ENCODE measurements at regions not wholly inside any gene's neighbourhood (a gene's known extent, or its start where the extent isn't known, plus 50 kb on each side); places are given as distances from the start of the nearest gene placed in this dataset.

DNA sequence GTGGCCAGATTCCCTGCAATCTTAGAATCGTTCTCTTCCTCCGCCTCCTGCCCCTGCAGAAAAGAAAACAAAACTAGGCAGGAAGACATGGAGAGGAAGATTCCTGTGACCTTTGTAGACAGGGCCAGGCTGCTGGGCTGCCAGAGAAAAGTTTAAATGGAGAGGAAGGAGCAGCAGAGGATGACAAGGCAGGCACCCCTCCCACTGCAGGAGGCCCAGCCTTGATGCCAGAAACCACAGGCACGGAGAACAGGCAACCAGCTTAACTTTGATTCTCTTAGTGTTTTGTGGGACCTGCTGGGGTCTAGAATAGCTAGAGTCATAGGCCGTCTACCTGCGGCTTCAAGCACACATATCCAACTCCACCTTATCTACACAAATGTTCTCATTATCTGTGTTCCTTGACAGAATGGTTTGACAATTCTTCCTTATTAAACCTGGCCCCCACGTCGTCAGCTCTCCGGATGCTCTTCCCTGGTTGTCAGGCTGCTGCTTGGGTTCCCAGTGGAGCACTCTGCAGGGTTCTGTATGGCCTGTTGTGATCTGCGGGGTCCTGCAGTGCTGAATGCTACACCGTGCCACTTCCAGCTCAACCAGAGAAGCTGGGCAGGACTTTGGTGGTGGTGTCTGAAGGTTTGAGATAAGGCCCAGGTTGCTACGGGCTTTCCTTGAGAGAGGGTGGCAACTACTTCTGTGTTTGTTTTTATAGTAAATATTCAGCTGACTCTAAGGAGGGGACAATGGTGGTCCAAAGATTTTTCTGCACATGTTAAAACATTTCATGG, 609.5 kb downstream of the AACS start:
- DNase-seq (ENCODE audit: low read depth, low spot score): peak; percentile 11

DNA sequence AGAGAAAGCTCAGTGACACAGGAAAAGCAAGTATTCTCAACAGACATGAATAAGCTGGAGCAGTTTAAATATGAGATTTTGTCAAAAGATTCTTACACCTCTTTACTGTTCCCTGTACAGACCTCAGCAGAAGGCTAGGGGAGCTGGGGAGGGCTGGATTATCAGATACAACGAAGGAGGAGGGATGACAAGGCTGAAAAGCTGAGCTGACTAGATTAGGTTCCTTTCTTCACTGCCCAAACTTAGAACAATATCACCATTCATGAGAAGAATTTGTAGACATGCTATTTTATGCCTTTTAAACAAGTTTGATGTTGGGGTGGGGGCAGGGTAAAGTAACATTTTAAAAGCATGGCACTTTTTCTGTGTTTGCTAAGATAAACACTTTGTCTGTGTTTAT, 611.1 kb downstream of the AACS start:
- DNase-seq (ENCODE audit: low read depth, low spot score): no peak

DNA sequence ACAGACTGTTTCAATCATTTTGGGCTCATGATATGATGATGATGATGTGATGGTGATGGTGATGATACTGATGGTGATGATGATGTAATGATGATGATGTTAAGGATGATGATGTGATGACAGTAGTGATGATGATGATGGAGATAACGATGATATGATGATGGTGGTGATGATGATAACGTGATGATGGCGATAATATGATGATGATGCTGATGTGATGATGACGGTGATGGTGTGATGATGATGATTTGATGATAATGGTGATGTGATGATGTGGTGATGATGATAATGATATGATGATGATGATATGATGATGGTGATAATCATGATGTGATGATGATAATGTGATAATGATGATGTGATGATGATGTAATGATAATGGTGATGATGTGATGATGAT, 612.6 kb downstream of the AACS start:
- no peak for DNase-seq (ENCODE audit: low read depth, low spot score)

DNA sequence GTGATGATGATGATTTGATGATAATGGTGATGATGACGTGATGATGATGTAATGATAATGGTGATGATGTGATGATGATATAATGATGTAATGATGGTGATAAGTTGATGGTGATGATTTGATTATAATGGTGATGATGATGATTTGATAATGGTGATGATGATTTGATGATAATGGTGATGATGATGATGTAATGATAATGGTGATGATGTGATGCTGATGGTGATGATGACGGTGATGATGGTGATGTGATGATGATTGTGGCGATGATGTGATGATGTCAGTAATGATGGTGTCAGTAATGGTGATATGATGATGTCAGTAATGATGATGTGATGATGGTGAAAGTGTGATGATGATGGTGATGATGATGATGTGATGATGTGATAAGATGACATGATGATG, 613.4 kb downstream of the AACS start:
- DNase-seq (ENCODE audit: low read depth, low spot score): no peak

DNA sequence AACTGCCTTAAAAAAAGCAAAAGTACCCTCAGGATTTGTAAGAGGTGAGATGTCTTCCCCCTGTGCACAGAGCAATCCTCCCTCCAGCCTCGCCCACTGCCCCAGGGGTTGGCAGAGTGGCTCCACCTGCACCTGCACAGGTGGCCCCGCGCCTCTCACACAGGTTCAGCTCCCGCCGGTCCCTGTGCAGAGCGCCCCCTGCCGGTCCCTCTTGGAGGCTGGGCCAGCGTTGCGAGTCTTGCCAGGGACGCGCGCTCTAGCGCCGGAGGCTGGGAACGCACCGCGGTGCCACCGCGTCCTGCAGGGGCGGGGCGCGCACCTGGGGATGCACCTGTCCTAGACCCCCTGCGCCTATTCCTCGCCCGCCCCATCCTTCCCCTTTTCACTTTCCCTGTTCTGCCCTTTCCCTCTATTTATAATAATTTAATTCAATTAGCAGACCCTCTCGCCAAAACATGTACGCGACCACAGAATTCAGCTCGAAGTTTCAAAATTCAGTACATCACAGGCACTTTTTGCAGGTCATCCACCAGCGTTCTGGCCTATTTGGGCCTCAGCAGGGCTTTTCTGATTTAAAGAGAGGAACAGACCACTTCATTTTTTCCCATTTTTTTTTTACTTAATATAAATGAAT, 618.6 kb downstream of the AACS start:
- peak; percentile 14 for DNase-seq (ENCODE audit: low read depth, low spot score)

DNA sequence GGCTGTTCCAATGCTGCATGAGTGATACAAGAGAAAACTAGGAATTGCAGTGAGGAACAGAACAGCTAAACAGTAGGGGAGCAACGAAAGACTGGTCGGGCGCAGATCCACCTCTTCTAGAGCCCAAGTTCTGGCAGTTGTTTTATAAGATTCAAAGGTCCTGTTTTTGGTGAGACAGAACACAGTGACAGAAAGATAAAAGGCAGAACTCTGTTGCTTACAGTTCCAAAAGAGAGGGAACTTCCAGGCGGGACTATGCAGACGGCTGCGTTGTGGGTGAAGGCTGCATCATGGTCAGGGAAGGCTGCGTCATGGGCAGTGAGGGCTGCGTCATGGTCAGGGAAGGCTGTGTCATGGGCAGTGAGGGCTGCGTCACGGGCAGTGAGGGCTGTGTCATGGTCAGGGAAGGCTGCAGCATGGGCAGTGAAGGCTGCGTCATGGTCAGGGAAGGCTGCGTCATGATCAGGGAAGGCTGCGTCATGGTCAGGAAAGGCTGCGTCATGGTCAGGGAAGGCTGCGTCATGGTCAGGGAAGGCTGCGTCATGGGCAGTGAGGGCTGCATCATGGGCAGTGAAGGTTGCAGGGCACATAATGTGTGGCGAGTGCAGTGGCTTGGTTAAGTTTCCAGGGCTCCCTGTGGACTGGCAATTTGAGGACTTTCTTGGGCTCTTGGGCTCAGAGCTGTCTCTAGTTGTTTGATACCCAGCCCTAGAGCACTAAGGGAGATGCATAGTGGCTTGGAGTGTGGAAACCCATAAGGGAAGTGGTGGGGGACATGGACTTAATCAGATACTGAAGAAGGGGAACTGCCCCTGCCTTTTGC, 619.9 kb downstream of the AACS start:
- DNase-seq (ENCODE audit: low read depth, low spot score): no peak

DNA sequence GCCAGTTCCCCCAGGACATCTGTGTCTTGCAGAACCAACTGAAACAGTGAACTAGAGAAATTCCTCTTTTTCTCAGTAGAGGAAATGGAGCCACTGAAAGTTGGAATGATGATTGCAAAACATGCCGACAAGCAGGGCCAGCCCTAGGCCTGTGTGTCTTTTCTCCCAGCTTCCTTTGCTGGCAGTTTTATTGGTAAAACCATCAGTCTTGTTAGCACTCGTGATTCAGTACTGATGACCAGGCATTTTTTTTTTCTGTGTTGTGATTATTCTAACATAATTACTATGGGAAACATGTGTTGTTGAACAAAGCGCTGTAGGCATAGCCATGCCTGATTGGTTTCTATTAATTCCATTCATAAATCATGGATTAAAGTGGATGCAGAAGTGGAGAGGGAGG, 620.7 kb downstream of the AACS start:
- no peak for DNase-seq (ENCODE audit: low read depth, low spot score)

DNA sequence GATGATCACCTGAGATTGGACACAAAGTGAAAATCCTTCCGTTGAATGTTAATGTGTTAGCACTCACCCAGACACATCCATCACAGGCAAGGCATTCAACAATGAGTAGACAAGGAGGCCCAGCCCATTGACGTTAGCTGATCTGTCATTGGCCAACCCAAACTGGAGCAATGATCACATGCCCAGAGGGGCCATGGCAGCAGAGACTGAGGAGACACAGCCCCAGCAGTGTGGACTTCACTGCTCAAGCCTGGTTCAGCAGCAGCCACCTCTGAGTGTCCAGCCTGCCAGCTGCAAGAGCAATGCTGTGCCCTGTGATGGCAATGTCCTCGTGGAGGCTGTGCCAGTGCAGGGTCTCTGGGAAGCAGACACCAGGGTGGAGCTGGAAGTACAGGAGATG, 622.2 kb downstream of the AACS start:
- DNase-seq (ENCODE audit: low read depth, low spot score): no peak

DNA sequence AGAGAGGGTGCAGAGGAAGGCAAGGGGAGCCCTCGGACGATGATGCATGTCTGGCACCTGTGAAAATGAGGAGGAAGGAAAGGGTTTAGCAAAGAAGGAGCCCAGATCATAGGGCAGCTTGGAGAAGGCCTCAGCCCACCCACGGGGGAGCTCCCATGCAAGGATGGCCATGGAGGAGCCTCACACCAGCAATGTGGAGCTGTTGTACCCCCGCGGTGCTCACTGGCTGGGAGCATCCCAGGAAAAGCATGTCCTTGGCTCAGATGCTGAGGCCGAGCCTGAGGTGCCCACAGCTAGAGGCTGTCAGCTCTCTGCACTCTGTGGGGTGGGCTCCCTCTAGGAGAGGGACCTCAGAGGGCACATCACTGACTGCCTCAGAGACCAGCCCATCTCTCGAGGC, 622.6 kb downstream of the AACS start:
- no peak for DNase-seq (ENCODE audit: low read depth, low spot score)

DNA sequence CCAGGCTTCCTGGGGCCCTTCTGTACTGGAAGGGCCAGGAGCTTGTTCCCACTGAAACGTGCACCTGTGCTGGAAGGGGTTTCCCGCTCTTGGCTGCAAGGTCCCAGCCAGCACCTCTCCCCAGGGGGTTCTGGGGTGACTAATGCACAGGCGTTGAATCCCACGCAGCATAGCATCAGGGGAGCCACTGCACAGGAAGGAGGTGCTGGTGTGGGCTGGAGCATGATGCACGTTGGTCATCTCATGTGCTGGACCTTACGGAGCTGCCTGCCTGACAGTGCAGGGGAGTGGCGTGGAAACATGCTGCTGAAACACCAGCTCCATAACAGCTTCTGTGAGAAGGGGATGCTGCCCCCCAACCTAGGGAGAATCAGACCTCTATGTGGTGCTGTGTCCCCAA, 623.0 kb downstream of the AACS start:
- no peak for DNase-seq (ENCODE audit: low read depth, low spot score)

DNA sequence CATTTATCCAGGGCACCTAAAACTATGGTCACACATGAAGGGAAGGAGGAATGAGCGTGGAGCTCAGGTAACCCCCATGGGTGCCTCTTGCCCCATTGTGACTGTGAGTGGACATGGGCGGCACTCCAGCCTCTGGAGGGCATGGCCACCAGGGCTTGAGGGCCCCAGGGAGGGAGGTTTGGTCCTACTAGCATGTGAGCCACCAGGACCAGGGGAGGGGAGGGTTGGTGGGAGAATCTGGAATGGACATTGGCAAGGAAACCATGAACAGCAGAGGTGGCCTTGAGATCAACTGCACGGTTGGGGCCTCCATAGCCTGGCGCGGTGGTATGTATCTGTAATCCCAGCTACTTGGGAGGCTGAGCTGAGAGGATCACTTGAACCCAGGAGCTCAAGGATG, 623.6 kb downstream of the AACS start:
- no peak for DNase-seq (ENCODE audit: low read depth, low spot score)

DNA sequence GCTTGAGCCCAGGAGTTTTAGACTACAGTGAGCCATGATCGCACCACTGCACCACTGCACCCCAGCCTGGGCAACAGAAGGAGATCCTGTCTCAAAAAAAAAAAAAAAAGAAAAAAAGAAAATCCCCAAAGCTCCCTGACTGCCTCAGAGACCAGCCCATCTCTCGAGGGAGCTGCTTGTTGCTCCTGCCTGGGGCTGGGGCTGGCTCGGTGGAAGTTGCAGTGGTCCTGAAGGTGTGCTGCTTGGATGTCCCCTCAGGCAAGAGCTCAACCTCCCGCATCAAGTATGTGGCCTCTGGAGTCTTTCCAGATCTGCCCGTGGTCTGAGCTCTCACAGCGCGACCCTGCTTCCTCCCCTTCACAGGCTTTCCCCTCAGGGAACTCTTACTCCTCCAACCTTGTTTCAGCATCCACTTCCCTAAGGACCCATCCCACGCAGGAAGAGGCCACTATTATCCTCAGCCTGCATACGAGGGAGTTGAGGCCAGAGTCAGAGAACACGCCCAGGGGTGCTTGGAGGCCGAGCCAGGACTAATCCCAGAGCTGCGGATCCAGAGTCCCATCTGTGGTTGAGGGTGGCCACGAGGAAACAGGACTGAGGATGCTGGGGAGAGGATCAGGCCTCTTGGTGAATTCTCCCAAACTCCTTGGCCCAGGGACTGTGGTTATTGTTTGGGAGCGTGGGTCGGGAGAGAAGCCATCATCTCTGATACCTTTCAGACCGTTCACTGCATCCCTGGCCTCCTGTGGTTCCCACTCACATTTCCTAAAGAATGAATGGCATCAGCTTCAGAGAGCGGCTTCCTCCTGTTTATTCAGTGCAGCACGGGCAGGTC, 624.6 kb downstream of the AACS start:
- DNase-seq (ENCODE audit: low read depth, low spot score): no peak

DNA sequence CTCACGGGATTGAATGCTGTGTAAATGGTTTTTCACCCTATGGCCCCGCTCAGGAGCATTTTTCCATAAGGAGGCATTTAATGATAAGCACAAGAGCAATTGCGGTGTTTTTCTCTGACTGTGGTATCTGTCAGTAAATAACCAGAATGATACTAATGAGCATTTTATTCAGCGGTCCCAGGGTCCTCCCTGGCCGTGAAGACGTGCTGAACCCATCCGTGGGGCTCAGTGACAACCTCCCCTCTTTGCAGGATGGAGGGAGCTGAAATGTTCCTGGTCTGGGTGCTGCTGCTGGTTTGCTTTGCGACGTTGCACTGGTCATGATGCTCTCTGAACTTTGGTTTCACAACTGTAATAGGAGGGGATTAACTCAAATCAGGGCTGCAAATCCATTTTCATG, 625.6 kb downstream of the AACS start:
- DNase-seq (ENCODE audit: low read depth, low spot score): no peak

DNA sequence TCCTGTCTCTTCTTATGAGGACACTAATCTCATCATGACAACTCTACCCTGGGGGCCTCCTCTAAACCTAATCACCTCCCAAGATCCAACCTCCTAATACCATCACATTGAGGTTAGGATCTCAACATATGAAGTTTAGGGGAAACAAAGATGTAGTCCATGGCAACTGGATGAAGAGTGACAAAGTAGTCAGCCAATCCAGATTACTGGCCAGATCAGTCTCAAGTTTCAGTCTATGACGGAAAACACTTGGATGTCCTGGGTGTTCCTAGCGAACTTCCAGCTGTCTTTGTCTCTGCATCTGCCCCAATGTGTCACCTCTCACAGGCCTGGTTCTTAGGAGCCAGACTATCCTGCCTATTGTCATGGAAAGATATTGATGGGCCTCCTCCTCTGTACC, 630.8 kb downstream of the AACS start:
- DNase-seq (ENCODE audit: low read depth, low spot score): no peak

DNA sequence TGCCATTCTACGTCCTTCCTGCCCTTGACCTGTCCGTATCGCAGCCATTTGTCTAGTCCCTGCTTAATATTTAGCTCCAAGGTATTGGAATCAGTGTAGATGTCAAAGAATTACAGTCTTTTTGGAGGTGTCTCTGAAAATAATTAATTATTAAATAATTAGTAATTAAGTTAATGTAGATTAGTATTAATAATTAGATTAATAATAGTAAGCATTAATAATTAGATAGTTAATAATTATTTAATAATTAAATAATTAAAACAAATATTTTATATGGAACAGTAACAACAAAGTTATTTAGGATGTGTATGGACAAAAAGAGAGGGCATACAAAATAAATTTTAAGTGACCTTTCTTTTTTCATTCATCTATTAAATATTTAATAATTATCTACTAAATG, 639.6 kb downstream of the AACS start:
- DNase-seq (ENCODE audit: low read depth, low spot score): no peak

DNA sequence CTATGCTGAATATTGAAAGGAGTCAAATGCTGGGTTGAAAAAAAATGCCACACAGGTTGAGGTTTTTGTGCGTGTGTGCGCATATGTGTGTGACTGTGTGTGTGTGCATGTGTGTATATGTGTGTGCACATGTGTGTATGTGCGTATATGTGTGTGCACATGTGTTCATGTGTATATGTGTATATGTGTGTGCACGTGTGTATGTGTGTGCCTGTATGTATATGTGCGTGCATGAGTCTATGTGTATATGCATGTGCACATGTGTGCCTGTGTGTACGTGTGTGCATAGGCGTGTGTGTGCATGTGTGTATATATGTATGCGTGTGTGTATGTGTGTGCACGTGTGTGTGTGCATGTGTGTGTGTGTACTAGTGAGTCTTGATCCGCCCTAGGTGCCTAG, 655.7 kb downstream of the AACS start:
- no peak for DNase-seq (ENCODE audit: low read depth, low spot score)

DNA sequence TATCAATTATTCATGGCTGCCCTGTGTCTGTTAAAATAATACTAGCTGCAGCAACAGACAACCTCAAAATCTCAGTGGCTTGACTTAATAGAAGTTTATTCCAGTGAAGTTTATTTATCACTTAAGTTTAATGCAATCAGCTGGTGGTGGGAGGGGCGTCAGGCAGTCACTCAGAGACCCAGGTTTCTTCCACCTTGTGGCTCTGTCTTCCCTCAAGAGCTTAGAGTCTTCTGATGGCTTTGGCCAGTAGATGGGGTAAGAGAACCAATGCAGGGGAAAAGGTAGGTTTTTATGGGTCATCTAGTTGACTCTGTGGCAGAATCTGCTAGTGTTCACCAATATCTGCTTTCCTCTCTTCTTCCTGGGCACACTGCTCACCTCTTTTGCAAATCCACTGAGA, 668.9 kb downstream of the AACS start:
- no peak for DNase-seq (ENCODE audit: low read depth, low spot score)

DNA sequence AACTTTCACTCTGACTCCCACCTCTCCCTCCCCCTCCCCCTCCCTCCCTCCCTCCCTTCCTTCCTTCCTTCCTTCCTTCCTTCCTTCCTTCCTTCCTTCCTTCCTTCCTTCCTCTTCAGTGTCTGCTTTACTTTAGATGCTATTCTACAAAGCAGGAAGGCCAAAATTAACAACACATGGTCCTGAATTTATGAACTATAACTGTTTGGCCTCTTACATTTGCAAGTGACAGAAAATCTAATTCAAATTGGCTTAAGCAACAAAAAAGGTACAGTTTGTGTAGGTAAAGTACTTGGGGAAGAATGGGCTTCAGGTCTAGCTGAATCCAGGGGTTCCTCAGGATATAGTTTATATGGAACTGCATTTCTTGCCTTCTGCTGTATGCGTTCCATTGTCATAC, 673.0 kb downstream of the AACS start:
- DNase-seq (ENCODE audit: low read depth, low spot score): no peak

DNA sequence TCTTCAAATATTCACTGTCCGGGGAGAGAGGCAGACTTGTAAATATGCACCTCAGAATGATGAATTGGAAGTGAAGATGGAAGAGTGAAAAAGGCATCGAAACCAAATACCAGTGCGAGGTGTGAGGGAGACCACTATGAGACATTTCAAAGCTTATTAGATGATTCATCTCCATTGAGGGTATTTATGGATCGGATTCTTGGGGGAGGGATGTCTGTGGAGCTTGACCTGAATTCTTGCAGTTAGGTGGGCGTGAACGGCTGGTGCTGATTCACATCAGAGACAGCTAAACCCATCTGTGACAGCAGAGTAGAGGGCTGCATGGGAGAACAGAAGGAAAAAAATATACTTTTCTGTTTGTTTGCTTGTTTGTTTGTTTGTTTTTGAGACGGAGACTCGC, 677.2 kb downstream of the AACS start:
- DNase-seq (ENCODE audit: low read depth, low spot score): peak; percentile 56

DNA sequence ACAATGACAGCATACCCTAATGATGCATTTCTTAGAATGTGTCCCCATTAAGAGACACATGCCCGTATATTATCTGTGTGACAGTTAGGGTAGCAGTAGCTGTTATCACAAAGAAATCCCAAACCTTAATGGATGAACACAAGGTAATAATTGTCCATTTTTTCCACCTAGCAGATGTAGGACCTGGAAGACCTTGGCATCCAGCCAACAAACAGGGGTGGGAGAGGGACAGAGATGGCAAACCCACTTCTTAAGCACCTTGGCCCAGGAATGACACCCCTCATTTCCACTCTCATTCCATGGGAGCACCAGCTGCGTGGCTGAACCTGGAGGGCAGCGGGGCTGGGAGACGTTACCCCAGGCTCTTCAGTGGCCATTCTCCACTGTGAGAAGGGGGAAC, 679.0 kb downstream of the AACS start:
- DNase-seq (ENCODE audit: low read depth, low spot score): no peak

DNA sequence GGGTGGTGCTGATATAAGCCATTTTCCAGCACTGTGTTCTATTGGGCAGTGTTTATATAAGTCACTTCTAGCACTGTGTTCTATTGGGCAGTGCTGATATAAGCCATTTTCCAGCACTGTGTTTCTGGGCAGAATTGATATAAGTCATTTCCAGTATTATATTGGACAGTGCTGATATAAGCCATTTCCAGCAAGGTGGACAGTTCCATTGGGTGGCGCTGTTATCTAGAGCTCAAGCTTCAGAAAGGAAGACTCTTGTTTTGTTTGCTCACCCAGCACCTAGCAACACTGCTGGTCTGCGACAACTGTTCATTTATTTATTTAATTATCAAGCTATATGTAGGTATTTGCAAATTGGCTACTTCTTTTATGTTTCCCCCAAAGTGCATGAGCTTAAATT, 690.3 kb downstream of the AACS start:
- no peak for DNase-seq (ENCODE audit: low read depth, low spot score)

DNA sequence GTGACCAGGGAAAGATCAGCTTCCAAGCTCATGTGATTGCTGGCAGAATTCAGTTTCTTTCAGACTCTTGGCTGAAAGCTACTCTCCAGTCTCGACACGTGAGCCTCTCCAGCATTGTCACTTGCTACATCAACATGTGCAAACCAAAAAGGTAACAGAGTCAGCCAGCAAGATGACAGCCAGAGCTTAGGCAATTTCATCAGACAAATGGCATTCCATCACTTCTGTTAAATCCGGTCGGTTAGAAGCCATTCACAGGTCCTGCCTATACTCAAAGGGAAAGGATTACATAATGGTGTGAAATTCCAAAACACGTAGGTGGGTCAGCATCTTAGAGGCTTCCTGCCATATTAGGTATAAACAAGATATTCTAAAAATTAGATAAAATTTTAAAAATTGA, 700.9 kb downstream of the AACS start:
- no peak for DNase-seq (ENCODE audit: low read depth, low spot score)
